ENCODE measurements at regions not wholly inside any gene's neighbourhood (a gene's known extent, or its start where the extent isn't known, plus 50 kb on each side); places are given as distances from the start of the nearest gene placed in this dataset.
A peak's percentile ranks its signal among the peaks of the same experiment; 100 is the strongest.
"Not testable (repeated sequence)": the region's sequence is repeated elsewhere in the genome, so short reads cannot be mapped to it uniquely, and the experiment has no call there.

DNA sequence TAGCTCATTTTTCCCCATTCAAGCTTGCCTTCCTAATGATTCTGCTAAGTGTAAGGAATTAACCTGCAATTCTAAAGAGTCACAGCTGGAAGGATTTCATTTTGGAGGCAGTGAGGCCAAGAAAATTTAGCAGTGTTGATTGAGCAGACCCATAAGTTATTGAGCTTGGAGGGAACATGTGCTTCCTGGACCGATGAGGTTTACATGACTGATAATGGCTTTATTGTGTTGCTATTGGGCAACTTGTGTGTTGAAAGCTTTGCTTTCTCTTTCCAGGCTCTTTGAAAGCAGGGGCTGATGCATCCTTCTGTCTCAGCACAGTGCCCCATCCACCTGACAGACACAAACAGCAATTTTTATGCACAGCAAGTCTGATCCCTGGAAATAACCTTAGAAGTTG lies 398.9 kb upstream of the PCSK5 start:
- ATAC-seq (peak; percentile 82), DNase-seq (no peak)
- intact Hi-C loops (cut with micrococcal nuclease): no loop called here

DNA sequence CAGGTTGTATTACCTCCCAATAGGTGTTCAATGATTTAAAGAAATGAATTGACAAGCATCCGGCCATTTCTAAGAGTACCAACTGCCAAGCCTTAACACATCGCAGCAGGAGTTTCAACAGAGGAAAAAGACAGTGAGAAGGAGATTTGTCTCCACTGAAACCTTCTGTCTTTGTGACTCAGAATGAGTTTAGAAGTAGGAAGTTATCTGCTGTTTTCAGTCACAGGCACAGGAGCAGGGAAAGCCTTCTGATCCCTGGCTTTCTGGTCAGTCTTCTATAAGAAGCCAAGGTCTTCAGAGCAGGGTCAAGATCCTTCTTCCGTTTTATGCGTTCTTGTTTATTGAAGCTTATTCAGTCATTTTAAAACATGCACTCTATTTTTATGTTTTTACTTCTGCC lies 390.7 kb upstream of the PCSK5 start:
- ATAC-seq (peak; percentile 58), DNase-seq (no peak)
- intact Hi-C loops (cut with micrococcal nuclease): no loop called here

DNA sequence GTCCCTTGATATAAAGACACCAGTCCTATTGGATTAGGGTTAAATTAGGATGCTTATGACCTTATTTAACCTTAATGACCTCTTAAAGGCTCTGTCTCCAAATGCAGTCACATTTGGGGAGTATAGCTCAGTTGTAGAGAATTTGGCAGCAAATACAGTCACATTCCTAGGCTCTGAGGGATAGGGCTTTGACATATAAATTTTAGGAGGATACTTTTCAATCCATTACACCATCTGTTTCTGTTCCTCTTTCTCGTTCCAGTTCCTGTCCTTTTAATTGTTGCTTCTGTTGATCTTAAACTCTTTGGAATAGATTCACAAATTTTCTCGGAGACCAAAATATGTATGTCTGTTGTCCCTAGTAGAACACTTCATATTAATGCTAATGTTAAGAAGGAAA lies 390.0 kb upstream of the PCSK5 start:
- peak; percentile 68 for ATAC-seq
- intact Hi-C loops (cut with micrococcal nuclease): no loop called here

DNA sequence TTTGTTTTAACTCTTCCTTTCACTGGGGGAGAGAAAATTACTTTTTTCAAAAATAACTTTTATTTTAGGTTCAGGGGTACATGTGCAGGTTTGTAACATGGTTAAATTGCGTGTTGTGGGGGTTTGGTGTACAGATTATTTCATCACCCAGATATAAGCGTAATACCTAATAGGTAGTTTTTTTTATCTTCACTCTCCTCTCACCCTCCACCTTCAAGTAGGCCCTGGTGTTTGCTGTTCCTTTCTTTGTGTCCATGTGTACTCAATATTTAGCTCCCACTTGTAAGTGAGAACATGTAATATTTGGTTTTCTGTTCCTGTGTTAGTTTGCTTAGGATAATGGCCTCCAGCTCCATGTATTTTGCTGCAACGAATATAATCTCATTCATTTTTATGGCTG lies 389.5 kb upstream of the PCSK5 start:
- DNase-seq; ATAC-seq; intact Hi-C loops (cut with micrococcal nuclease): not testable (repeated sequence)

More for the DNA sequence above, 390.0 kb upstream of the PCSK5 start:
- DNase-seq: no peak

DNA sequence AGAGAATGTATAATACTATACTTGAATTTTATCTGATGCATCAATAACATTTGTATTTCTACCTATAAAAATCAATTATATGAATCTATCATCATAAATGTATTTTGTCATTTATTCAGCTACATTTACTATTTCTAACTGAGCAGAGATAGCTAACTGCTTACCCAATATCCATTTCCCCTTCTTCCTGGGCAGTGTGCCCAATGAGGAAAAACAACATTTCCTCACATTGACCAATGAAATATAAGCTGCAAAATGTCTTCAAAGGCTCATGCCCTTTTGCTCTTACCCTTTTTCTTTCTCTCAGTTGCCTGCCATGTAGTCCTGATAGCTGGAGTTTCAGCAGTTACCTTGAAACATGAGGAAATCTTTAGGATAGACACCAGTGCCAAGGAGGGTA lies 385.8 kb upstream of the PCSK5 start:
- no peak for DNase-seq
- intact Hi-C loops (cut with micrococcal nuclease): no loop called here
- ATAC-seq: no peak

DNA sequence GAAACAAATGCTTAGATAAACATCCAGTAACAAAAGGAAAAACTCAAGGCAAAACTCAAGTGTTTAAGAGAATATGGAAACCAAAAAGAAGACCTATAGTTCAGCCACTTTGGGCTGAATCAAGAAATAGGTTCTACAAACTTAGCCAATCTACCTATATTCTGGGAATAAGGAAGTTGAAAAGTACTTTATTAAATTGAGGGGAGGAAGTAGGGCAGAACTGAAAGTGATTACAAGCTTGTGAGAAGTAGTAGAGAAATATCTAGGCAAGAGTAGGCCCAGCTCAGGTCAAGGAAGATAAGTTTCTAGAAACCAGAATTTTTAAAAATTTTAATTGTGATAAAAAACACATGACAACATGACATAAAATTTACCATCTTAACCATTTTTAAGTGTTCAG lies 384.8 kb upstream of the PCSK5 start:
- ATAC-seq (no peak), DNase-seq (no peak)
- intact Hi-C loops (cut with micrococcal nuclease): no loop called here

DNA sequence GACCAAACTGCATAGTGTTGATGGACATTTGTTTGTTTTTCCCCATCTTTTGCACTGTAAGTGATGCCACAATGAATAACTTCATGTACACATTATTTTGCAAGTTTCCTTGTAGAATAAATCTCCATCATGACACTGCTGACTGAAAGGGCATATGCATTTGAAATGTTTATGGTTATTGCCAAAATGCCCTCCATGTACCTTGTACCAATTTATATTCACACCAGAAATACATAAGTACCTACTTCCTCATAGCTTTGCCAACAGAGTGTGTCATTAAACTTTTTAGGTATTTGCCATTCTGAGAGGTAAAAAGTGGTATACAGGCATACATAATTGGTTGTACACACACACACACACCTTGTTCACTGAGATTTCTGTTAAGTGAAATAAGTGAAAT lies 361.0 kb upstream of the PCSK5 start:
- DNase-seq: no peak
- intact Hi-C loops (cut with micrococcal nuclease): no loop called here
- no peak for ATAC-seq

DNA sequence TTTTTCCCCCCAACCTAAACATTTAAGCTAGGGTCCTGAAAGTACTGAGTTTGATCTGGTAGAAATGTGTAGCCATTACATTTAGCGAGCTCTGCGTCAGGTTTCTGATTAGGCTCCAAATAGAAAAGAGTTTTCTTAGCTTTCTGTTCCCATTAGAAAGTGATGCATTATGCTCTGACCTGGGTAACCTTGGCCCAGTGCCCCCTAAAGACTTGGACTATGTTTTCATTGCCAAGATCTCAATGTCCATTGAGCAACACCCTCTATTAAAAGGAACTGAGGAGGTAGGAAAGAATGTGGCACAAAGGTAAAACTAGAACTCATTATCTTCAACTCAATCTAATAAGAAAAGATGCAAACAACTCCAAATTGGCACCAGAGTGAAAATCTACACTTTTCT lies 358.9 kb upstream of the PCSK5 start:
- ATAC-seq (peak; percentile 69), DNase-seq (no peak)
- intact Hi-C loops (cut with micrococcal nuclease): no loop called here

DNA sequence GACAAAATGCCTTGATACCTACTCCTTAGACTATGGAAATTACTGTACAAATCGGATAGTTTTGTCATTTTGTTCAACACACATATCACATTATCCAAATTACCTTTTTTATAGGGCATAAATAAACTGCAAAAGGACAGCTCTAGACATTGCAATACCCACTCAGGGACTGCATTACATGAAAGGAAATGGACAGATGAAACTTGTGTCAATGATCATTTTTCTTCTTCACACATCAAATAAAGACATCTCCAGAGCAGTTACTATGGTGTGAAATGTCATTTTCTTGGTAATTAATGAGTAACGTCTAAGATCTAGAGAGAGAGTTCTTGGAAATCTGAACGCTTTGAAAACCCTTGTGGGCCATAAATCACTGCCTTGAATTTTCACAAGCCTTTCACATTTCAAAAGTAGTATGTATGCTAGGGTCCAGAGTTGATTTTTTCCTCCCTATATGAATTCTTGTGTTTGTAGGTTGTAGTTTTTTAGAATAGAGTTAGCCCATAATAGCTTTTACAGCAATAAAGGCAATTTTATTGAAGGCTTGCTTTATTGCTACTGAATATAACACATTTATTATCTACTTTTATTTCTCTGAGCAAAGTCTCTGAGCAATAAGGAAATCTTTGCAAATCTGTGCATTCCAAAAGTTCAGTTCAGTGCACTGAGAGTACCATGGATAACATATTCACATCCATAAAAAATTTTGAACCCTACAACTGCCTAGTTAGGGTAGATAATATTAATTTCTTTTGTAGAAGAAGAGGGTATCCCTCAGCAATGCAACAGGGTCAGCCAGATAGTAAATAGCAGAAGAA lies 358.0 kb upstream of the PCSK5 start:
- no peak for ATAC-seq
- DNase-seq: no peak
- intact Hi-C loops (cut with micrococcal nuclease): no loop called here

DNA sequence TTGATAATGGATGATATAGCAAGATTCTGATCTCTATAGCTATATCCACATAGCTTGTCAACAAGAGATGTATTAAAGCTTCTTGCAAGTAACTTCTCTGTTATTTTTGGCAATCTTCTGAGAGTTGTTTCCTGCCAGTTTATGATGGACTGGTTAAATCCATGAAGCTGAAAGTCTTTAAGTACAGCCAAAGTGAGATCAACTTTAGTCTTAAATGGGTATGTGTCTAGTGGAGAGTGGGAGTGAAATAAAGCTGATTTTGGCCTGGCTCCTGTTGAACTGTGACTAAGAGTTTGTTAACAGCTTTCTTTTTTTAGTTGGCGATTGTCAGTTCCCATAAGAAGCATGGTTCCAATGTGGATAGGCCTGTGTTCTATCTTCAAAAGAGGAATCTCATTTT lies 350.9 kb upstream of the PCSK5 start:
- peak; percentile 55 for ATAC-seq
- no peak for DNase-seq
- intact Hi-C loops (cut with micrococcal nuclease): no loop called here

DNA sequence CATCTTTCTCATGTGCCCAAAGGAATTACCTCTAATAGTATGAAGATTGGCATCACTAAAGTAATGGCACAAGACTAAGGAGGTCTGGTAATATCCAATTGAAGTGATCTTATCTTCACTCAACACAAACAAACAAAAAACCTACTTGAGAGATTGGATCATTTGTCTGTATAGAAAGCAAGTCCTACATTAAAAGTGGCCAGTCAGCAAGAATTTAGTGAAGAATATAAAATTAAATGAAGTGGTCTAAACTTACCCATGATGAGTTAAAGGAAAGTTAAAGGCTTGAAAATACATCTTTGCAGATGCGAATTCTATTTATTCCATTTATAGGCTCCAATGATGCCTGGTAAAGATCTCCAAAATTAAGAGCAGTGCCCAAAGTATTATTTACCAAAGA lies 350.3 kb upstream of the PCSK5 start:
- DNase-seq (no peak), ATAC-seq (no peak)
- intact Hi-C loops (cut with micrococcal nuclease): no loop called here

DNA sequence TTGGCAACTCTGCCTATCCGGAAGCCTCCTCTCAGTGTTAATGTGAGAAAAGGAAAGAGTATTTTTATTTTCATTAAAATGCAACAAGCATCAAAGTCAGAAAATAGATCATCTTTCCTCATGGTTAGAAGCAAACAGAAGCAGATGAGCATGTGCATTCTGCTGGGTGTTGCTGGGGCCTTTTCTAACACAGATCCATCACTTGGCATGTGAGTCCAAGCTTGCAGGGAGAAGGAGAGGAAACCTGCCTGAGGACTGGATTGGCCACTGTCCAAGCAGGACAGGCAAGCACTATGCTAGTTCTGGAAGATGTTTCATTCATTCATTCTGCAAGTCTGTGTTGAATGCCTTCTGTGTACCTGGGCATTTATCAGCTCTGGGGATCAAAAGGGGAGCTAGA lies 348.7 kb upstream of the PCSK5 start:
- intact Hi-C loops (cut with micrococcal nuclease): no loop called here
- ATAC-seq (no peak), DNase-seq (no peak)

DNA sequence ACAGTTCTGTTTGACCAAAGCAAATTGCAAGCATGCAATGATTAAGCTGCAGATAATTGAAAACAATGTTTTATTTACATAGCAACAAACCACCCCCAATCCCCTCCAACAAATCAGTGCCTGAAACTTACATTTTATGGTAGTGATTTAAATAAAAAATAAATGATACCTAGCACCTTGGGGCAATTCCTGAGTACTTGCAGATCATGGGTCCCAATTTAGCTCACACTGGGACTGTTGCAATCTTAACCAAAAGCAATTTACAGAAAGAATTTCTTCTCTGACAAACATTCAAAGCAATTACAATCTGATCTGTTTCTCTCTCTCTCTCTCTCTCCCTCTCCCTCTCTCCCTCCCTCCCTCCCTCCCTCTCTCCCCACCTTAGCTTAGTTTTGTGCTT lies 345.7 kb upstream of the PCSK5 start:
- DNase-seq (no peak), ATAC-seq (no peak)
- intact Hi-C loops (cut with micrococcal nuclease): no loop called here

DNA sequence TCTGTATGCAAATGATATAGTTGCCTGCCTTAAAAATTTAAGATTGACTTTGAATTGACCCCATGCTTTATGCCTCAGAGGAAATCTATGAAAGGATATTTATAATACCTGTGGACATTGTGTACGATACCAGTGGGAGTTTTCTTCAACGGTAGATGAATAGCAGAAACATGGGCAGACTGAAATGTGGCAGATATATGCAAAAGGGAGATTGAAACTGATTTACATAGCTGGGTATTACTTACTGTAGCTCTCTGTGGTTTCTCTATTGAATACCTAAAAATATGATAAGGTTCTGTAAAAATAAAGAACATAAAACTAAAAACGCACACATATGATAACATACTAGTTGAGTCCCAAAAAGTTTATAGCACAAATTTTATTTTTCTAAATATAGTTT lies 345.2 kb upstream of the PCSK5 start:
- DNase-seq (no peak), ATAC-seq (no peak)
- intact Hi-C loops (cut with micrococcal nuclease): no loop called here

DNA sequence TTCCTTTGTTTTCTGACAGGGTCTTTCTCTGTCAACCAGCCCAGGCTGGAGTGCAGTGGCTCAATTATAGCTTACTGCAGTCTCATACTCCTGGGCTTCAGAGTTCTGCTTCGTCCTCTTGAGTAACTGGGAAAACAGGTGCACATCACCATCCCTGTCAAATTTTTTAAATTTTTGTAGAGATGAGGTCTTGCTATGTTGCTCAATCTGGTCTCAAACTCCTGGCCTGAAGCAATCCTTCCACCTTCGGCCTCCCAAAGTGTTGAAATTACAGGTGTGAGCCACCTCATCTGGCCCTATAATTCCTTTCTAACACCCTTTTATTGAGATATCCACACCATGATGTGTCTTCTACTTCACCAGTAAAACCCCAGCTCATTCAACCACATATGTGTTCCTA lies 341.6 kb upstream of the PCSK5 start:
- intact Hi-C loops (cut with micrococcal nuclease): no loop called here

DNA sequence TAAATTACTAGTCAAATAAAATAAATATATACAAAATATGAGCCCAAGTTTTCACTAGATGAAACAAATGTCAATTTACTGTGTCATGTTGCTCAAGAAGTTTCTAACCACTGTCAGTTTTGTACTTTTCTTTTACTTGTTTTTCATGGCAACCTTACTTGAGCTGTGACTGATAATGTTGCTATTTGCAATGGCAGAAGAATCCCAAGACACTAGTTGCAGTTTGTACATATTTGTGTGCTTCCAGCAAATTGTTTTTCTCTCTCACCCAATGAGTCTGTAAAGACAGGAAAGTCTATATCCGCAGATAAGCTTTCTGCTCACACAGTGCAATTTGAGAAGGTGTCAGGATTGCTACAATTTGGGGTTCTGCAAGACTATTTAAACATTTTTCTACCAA lies 338.6 kb upstream of the PCSK5 start:
- intact Hi-C loops (cut with micrococcal nuclease): no loop called here
- DNase-seq (no peak), ATAC-seq (no peak)

More for the DNA sequence above, 341.6 kb upstream of the PCSK5 start:
- no peak for DNase-seq
- no peak for ATAC-seq

DNA sequence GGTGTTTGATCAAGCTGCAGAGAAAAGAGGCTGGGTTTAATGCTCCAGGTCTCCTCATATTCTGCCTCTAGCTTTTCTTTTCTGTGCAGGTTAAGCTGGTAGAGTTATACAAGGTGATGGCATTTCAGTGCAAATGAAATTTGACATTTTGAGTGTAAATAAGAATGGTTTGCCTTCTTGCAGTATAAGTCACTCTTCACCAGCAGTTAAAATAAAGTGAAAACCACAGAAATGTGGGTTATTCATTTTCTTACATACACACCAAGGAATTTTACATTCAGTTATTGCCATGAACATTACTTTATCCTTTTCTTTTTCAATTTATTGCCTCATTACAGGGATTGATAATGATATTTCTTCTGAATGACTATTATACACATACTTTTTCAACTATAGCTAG lies 337.5 kb upstream of the PCSK5 start:
- ATAC-seq (no peak), DNase-seq (no peak)
- intact Hi-C loops (cut with micrococcal nuclease): no loop called here

DNA sequence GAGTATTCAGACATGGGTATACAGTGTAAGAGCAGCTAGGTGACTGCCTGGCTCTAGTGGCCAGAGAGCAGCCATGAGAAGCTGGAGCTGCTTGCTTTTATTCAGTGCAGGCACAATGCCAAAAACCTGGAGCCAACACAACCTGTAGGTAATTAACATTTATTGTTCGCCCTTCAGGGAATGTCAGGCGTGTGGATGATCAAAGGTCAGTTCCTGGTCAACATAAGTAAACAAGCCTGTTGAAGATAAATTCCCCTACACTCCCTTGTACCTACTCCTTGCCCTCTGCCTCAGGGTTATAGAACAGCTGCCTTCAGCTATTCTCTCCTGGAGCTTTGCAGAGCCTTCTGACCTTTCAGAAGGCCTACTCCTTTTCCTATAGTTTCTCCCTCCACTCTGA lies 323.7 kb upstream of the PCSK5 start:
- ATAC-seq; intact Hi-C loops (cut with micrococcal nuclease); DNase-seq: not testable (repeated sequence)

DNA sequence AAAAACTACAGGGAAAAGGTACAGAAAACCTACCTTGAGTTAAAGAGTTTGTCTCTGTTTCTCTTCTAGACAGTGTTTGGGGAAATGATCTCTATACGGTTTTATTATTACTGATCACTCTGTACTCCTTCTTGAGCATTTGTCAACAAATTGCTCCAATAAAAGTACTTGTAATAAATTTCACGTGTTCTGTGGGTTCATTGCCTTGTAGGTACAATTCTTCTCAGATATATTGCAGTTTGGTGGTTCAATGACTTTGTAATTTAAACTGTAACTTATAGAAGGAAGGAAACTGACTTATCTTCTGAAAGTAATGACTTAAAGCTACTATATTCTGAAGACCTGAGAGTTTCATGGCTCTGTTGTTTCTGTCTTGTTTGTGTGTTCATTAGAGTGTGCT lies 319.9 kb upstream of the PCSK5 start:
- DNase-seq (no peak), ATAC-seq (no peak)
- intact Hi-C loops (cut with micrococcal nuclease): no loop called here

DNA sequence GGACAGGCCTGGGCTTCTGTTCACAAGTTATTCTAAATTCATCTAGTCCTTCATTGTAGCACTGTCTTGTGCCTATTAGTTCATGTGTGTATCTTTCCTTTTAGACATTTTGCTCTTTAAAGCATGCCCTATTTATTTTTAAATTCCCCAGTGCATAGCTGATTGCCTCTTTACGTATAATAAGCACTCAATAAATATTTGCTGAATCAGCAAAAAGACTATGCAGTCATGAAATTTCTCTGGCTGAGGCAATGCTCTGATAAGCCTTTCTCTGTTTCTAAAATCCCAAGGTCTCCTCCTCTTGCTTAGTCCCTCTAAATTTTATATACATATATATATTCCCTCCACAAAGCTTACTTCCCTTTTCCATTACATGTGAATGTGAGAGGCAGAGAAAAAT lies 315.9 kb upstream of the PCSK5 start:
- intact Hi-C loops (cut with micrococcal nuclease): no loop called here
- ATAC-seq: no peak
- no peak for DNase-seq

DNA sequence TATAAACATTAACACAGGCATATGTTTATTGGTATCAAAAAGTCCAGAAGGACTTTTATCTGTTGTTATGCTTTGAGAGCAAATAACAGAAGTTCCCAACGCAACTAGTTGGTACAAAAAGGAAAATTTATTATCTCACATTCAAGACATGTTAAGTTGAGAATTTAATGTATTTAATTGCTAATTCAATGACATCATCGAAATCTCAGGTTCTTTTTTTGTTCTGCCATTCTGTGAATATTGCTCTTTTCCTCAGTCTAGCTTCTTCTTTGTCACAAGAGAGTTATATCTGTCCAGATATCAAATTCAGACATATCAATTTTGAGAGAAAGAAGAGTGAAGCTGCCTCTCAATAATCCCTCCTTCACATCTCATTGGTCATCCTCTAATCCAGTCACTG lies 307.6 kb upstream of the PCSK5 start:
- intact Hi-C loops (cut with micrococcal nuclease): no loop called here
- no peak for ATAC-seq
- no peak for DNase-seq

DNA sequence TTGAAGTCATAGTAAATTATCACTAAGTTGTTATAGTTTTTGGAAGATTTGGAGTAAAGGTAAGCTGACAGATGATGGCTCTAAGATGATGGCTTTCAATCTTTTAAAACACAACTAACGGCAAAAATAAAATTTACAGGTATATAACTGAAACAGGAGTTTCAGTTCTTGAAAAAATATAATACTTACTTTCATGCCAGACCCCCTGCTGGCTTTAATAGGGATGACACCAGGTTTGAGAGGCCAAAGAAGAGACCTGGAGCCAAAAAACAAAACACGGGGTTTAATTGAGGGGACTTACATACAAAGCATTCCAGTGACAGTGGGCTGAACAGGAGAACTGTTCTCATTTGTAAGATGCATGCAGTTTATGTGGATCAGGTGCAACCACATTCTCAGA lies 301.7 kb upstream of the PCSK5 start:
- ATAC-seq (no peak), DNase-seq (no peak)
- intact Hi-C loops (cut with micrococcal nuclease): no loop called here

Measured in left ventricle myocardium superior (tissue), 1 donor.